SK-N-SH (cell line): ENCODE measurements at regions not wholly inside any gene's neighbourhood (a gene's known extent, or its start where the extent isn't known, plus 50 kb on each side); places are given as distances from the start of the nearest gene placed in this dataset.

Experiments
- CTCF ChIA-PET: fragments of 300-600, 350-600 bp; formaldehyde crosslinking; extraction: SDS; loops from one replicate; lab custom pipeline; 2021; lab: Yijun Ruan, JAX
- POLR2A ChIA-PET: fragments of 350-600 bp; sonication (Branson Sonifier 250); formaldehyde crosslinking; extraction: SDS; loops from one replicate; lab custom pipeline; 2020; ENCODE audit warnings: antibody characterized with exemption, inconsistent platforms; lab: Yijun Ruan, JAX
- DNase-seq: peaks from one replicate; pipeline ENCODE4 v3.0.0; 2012
- H2AFZ ChIP-seq: fragments of 200-600 bp; sonication (generic); 2 replicates; pipeline ENCODE4 v1.8.1; 2016; ENCODE audit warnings: antibody characterized with exemption, mild to moderate bottlenecking, low read depth
- H3F3A ChIP-seq: fragments of 200-600 bp; sonication (generic); replicated peaks from 2 replicates; pipeline ENCODE3; 2016; ENCODE audit warnings: antibody characterized with exemption, mild to moderate bottlenecking; ENCODE audit not compliant: insufficient read depth
- H3K27ac ChIP-seq, 2 experiments: fragments of 200-500 bp in 1 of 2; fragments of 200-600 bp in 1 of 2; sonication (Bioruptor generic) in 1 of 2; sonication (generic), shearing (Covaris generic) in 1 of 2; 2 replicates each; pipeline versions ENCODE4 v1.5.1 to v1.6.1; 2014 to 2016; ENCODE audit warnings: low read depth in 2 of 2, inconsistent platforms in 1 of 2, low read length in 1 of 2, mild to moderate bottlenecking in 1 of 2, mixed read lengths in 1 of 2
- H3K27me3 ChIP-seq: fragments of 200-600 bp; sonication (generic), shearing (Covaris generic); 2 replicates; pipeline ENCODE4 v1.6.1; 2016; ENCODE audit warnings: mixed run types; ENCODE audit not compliant: insufficient read depth
- H3K36me3 ChIP-seq, 2 experiments: fragments of 200-500 bp in 1 of 2; fragments of 200-600 bp in 1 of 2; sonication (Bioruptor generic) in 1 of 2; sonication (generic) in 1 of 2; replicated peaks in 1 of 2; 2 replicates each; pipeline versions ENCODE3 to v1.5.1; 2014 to 2016; ENCODE audit warnings: low read length in 1 of 2, mild to moderate bottlenecking in 1 of 2; ENCODE audit not compliant: insufficient read depth in 2 of 2, control insufficient read depth in 1 of 2
- H3K4me1 ChIP-seq, 2 experiments: fragments of 200-500 bp in 1 of 2; fragments of 200-600 bp in 1 of 2; sonication (Bioruptor generic) in 1 of 2; sonication (generic), shearing (Covaris generic) in 1 of 2; 2 replicates each; pipeline versions ENCODE4 v1.5.1 to v1.6.1; 2014 to 2016; ENCODE audit warnings: low read depth in 1 of 2, low read length in 1 of 2, mixed run types in 1 of 2; ENCODE audit not compliant: insufficient read depth in 2 of 2, control insufficient read depth in 1 of 2
- H3K4me2 ChIP-seq: fragments of 200-600 bp; sonication (generic), shearing (Covaris generic); 2 replicates; pipeline ENCODE4 v1.6.1; 2017; ENCODE audit warnings: mixed run types
- H3K4me3 ChIP-seq, 2 experiments: fragments of 200-500 bp in 1 of 2; fragments of 200-600 bp in 1 of 2; sonication (Bioruptor generic) in 1 of 2; sonication (generic), shearing (Covaris generic) in 1 of 2; 2 replicates each; pipeline versions ENCODE4 v1.5.1 to v1.8.1; 2014 to 2016; ENCODE audit warnings: low read depth in 2 of 2, inconsistent platforms in 1 of 2, low read length in 1 of 2, mild to moderate bottlenecking in 1 of 2, mixed read lengths in 1 of 2, moderate library complexity in 1 of 2
- H3K79me2 ChIP-seq: fragments of 200-600 bp; sonication (generic); 2 replicates; pipeline ENCODE4 v1.8.1; 2017; ENCODE audit warnings: mild to moderate bottlenecking; ENCODE audit not compliant: insufficient read depth
- H3K9ac ChIP-seq: fragments of 200-600 bp; sonication (generic); 2 replicates; pipeline ENCODE4 v1.6.1; 2017; ENCODE audit warnings: mixed run types
- H3K9me2 ChIP-seq: fragments of 200-600 bp; sonication (generic); 2 replicates; pipeline ENCODE4 v1.6.1; 2017; ENCODE audit warnings: mixed run types
- H3K9me3 ChIP-seq: fragments of 200-600 bp; sonication (generic); 2 replicates; pipeline ENCODE4 v1.6.1; 2017; ENCODE audit warnings: mixed run types, mild to moderate bottlenecking, moderate library complexity
- H4K20me1 ChIP-seq: fragments of 200-600 bp; sonication (generic); 2 replicates; pipeline ENCODE4 v1.6.1; 2017; ENCODE audit warnings: mild to moderate bottlenecking, mixed run types; ENCODE audit not compliant: insufficient read depth
- CHD2 ChIP-seq: fragments of 150-350 bp; IDR thresholded peaks from 2 replicates; pipeline ENCODE4 v1.6.1; 2018; ENCODE audit warnings: low read length; ENCODE audit not compliant: partially characterized antibody
- ELF1 ChIP-seq: IDR thresholded peaks from 2 replicates; pipeline ENCODE4 v1.4.0; 2012
- FOSL2 ChIP-seq: IDR thresholded peaks from 2 replicates; pipeline ENCODE4 v1.4.0; 2012; ENCODE audit warnings: low read depth, mild to moderate bottlenecking, moderate library complexity, borderline replicate concordance
- FOXM1 ChIP-seq: IDR thresholded peaks from 2 replicates; pipeline ENCODE4 v1.4.0; 2012; ENCODE audit warnings: low read depth, mild to moderate bottlenecking
- GABPA ChIP-seq: IDR thresholded peaks from 2 replicates; pipeline ENCODE4 v1.4.0; 2012; ENCODE audit warnings: low read depth, mild to moderate bottlenecking
- GATA2 ChIP-seq: sonication (generic); formaldehyde crosslinking; IDR thresholded peaks from 2 replicates; pipeline ENCODE4 v1.5.0; 2020; ENCODE audit warnings: mild to moderate bottlenecking, missing genetic modification reagents
- MAX ChIP-seq: IDR thresholded peaks from 2 replicates; pipeline ENCODE4 v1.4.0; 2012; ENCODE audit warnings: low read depth
- MXI1 ChIP-seq: IDR thresholded peaks from 2 replicates; pipeline ENCODE4 v1.6.1; 2012; ENCODE audit warnings: mild to moderate bottlenecking, low read depth, low read length, improper control_type of control experiment
- RAD21 ChIP-seq: IDR thresholded peaks from 2 replicates; pipeline ENCODE4 v1.6.1; 2012; ENCODE audit warnings: mild to moderate bottlenecking, low read length
- RCOR1 ChIP-seq: fragments of 150-350 bp; IDR thresholded peaks from 2 replicates; pipeline ENCODE4 v1.6.1; 2017; ENCODE audit warnings: antibody characterized with exemption, low read length
- REST ChIP-seq: IDR thresholded peaks from 2 replicates; pipeline ENCODE4 v1.6.1; 2012; ENCODE audit warnings: mild to moderate bottlenecking, low read depth, low read length, moderate library complexity
- RXRA ChIP-seq: IDR thresholded peaks from 2 replicates; pipeline ENCODE4 v1.4.0; 2012; ENCODE audit warnings: low read depth, mild to moderate bottlenecking, borderline replicate concordance
- SMC3 ChIP-seq: IDR thresholded peaks from 2 replicates; pipeline ENCODE4 v1.6.1; 2012; ENCODE audit warnings: low read depth, low read length, improper control_type of control experiment
- TAF1 ChIP-seq: IDR thresholded peaks from 2 replicates; pipeline ENCODE4 v1.6.1; 2012; ENCODE audit warnings: low read depth, mild to moderate bottlenecking, low read length, moderate library complexity, borderline replicate concordance
- USF1 ChIP-seq: IDR thresholded peaks from 2 replicates; pipeline ENCODE4 v1.4.0; 2012; ENCODE audit warnings: low read depth, borderline replicate concordance
- WGBS: methylation state at CpG from one replicate; pipeline ENCODE4 v1.1.6; 2017; ENCODE audit warnings: low lambda C conversion rate; 5-methylcytosine and 5-hydroxymethylcytosine counted together
- TF ChIP-seq, protein P1 (sequence below): fragments of 150-350 bp; IDR thresholded peaks from 2 replicates; pipeline ENCODE4 v1.6.1; 2016; ENCODE audit warnings: mild to moderate bottlenecking, low read depth, low read length

- ChIA-PET CTCF (interaction anchor here (0.6 kb wide), 1 partner anchor 1735 kb away, joined by 3 read pairs; no protein-coding TSS in a partner anchor), POLR2A (no interaction called here)
- DNase-seq, result no peak
- Histone ChIP-seq H2AFZ (no peak overlapping the region), H3K9me3 (no peaks in the 10 kb centered on the region), H3K27me3 (no peaks in the 10 kb centered on the region), H3K4me3 (no peak overlapping the region), H3K79me2 (no peaks in the 10 kb centered on the region), H3K9ac (no peak overlapping the region), H3K27ac (no peak overlapping the region), H3K36me3 (no peaks in the 10 kb centered on the region), H3K4me1 (no peaks in the 10 kb centered on the region), H3K4me2 (no peak overlapping the region), H3K9me2 (no peaks in the 10 kb centered on the region)
- no peak for TF ChIP-seq ELF1
- no peak for TF ChIP-seq RXRA
- no peak for TF ChIP-seq GABPA
- no peak for TF ChIP-seq MXI1
- TF ChIP-seq RCOR1, result no peak
- TF ChIP-seq TAF1, result no peak
- no peak for TF ChIP-seq SMC3
- no peak for TF ChIP-seq REST
- TF ChIP-seq USF1, result no peak
- no peak for TF ChIP-seq MAX
- TF ChIP-seq, protein P1, sequence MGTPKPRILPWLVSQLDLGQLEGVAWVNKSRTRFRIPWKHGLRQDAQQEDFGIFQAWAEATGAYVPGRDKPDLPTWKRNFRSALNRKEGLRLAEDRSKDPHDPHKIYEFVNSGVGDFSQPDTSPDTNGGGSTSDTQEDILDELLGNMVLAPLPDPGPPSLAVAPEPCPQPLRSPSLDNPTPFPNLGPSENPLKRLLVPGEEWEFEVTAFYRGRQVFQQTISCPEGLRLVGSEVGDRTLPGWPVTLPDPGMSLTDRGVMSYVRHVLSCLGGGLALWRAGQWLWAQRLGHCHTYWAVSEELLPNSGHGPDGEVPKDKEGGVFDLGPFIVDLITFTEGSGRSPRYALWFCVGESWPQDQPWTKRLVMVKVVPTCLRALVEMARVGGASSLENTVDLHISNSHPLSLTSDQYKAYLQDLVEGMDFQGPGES, result no peak
- TF ChIP-seq FOSL2, result no peak
- TF ChIP-seq CHD2, result no peak
- no peak for TF ChIP-seq GATA2 (CRISPR knock-in tag)
- no peak for TF ChIP-seq RAD21
- TF ChIP-seq FOXM1, result no peak
- TF ChIP-seq, all 33 proteins: peak for 0
- Histone ChIP-seq H4K20me1 (no peaks in the 10 kb centered on the region), H3F3A (no peaks in the 10 kb centered on the region)
- no CpG with 5 or more reads among the region's 2 CpGs for WGBS
Measured at GRCh38 chr21:28696844-28697410, 295.8 kb downstream of the LTN1 start.
